RWPE1 (cell line): ENCODE measurements at regions not wholly inside any gene's neighbourhood (a gene's known extent, or its start where the extent isn't known, plus 50 kb on each side); places are given as distances from the start of the nearest gene placed in this dataset.

Experiments used
- CTCF ChIA-PET: fragments of 350-600 bp; sonication (Branson Sonifier 250); formaldehyde crosslinking; extraction: SDS; loops from one replicate; lab custom pipeline; 2021; lab: Yijun Ruan, JAX
- POLR2A ChIA-PET: fragments of 400-600 bp; formaldehyde crosslinking; extraction: SDS; loops from one replicate; lab custom pipeline; 2020; ENCODE audit warnings: antibody characterized with exemption; ENCODE audit not compliant: low non-redundant PET; lab: Yijun Ruan, JAX
- DNase-seq: peaks from one replicate; pipeline ENCODE4 v3.0.0; 2012; ENCODE audit warnings: low spot score
- H3K27ac ChIP-seq: fragments of 450-650 bp; 2 replicates; pipeline ENCODE4 v1.5.1; 2017
- CTCF ChIP-seq: fragments of 450-650 bp; conservative IDR thresholded peaks from 2 replicates; pipeline ENCODE4 v1.5.1; 2017; ENCODE audit warnings: low read depth, mild to moderate bottlenecking

- ChIA-PET POLR2A (no interaction called here), CTCF (no interaction called here)
- no peak overlapping the region for H3K27ac ChIP-seq
These were observed 636.2 kb upstream of the SEMA6A start for GRCh38 chr5:117210796-117211195.

GRCh38 chr5:117209479-117209878, 634.9 kb upstream of the SEMA6A start:
- no peak for TF ChIP-seq CTCF
- ChIA-PET POLR2A (no interaction called here), CTCF (no interaction called here)
- DNase-seq: no peak
- no peak overlapping the region for H3K27ac ChIP-seq

More at GRCh38 chr5:117210796-117211195, 636.2 kb upstream of the SEMA6A start:
- no peak for DNase-seq
- TF ChIP-seq CTCF: no peak

DNA sequence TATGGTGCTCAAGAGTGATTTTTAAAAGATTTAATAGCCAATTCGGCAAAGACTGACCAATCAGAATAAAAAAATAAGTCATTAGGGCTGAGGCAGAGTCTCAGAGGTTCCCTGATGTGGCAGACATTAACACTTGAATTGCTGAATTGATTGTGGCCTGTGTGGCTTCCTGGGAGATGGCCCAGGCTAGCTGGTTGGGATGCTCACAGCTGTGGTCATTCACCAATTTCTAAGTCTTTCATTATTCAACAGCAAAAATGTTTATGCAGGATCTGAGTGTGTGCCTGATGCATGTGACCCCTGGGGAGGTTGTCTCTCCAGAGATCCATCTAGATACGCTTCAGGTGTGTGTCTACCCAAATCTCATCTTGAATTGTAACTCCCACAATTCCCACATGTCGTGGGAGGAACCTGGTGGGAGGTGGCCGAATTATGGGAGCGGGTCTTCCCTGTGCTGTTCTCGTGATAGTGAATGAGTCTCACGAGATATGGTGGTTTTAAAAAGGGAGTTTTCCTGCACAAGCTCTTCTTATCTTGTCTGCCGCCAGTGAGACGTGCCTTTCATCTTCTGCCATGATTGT, 632.6 kb upstream of the SEMA6A start:
- DNase-seq: no peak
- H3K27ac ChIP-seq: no peak overlapping the region
- TF ChIP-seq CTCF: no peak
- ChIA-PET POLR2A (no interaction called here), CTCF (no interaction called here)

- POLR2A ChIA-PET: no interaction called here
- CTCF ChIA-PET: interaction anchor here (0.5 kb wide), 1 partner anchor 24 kb away, joined by 3 read pairs; no protein-coding TSS in a partner anchor
- no peak for DNase-seq
- TF ChIP-seq CTCF: no peak
- H3K27ac ChIP-seq: no peak overlapping the region
These were observed 631.3 kb upstream of the SEMA6A start for GRCh38 chr5:117205894-117206293.

DNA sequence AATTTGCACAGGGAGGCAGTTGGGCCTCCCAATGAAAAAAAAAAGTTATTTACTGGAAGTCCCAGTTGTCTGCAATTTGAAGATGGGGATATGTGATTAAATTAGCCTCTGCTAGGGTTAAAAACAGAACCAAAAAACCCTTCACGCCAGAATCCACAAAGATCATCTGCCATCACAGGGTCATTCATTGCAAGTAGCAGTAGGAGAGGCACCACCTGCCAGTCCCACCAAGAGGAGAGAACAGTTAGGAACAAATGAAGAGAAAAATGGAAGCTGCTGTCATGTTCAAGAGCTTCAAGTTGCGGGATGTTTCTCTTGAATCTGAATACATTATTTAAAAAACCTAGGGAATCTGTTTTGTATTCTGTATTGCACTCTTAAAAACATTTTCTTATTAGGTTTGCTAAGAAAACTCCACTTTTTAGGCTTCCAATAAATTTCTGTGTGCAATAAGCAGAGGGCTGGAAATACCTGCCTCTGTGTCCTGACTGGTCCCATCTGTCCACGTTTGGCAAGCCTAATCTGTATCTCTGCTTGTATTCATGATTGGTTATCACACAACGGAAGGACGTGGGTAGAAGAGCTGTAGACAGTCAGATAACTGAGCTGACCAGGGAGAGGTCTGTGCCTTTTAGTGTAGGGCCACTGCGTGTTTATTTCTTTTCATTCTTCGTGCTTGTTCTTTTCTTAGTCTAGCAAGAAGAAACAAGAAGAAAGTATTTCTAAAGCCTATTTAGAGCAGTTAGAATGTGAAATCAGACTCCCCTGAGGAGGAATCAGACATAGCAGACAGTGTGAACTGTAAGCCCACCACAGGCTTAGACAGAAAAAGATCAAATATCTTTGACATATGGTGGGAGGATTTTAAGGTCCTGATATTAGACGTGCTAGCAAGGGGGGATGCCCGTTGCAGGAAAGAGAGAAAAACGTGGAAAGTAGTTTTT, 630.6 kb upstream of the SEMA6A start:
- CTCF ChIA-PET: interaction anchor here (0.5 to 0.7 kb wide), 2 partner anchors 24 to 516 kb away, joined by 3 to 4 read pairs; no protein-coding TSS in a partner anchor

More for the DNA sequence above, 630.6 kb upstream of the SEMA6A start:
- H3K27ac ChIP-seq: no peak overlapping the region
- no peak for DNase-seq
- TF ChIP-seq CTCF: no peak
- POLR2A ChIA-PET: no interaction called here
